Panc1 (cell line): ENCODE measurements at regions not wholly inside any gene's neighbourhood (a gene's known extent, or its start where the extent isn't known, plus 50 kb on each side); places are given as distances from the start of the nearest gene placed in this dataset.

Source experiments
- ATAC-seq: fragments of 200-7000 bp; cut with Tn5 transposase; 2 replicates; pipeline ENCODE4 v1.9.1; 2020; ENCODE audit warnings: mild to moderate bottlenecking, moderate library complexity
- BruUV-seq: library from RNA; stranded (reverse); fragments of 400-500 nt; replicated peaks from 2 replicates; lab custom pipeline; 2021; lab: Mats Ljungman, UMichigan
- CTCF ChIA-PET: fragments of 300-600 bp; sonication (Branson Sonifier 250); formaldehyde crosslinking; loops from one replicate; lab custom pipeline; 2022; ENCODE audit warnings: antibody characterized with exemption; lab: Charles Lee
- POLR2A ChIA-PET: fragments of 300-600 bp; sonication (Branson Sonifier 250); formaldehyde crosslinking; loops from one replicate; lab custom pipeline; 2022; ENCODE audit warnings: antibody characterized with exemption; lab: Charles Lee
- DNase-seq: peaks from one replicate; pipeline ENCODE4 v3.0.0-alpha.2; 2010; ENCODE audit warnings: low read depth, low spot score
- H3K27ac ChIP-seq: 2 replicates; pipeline ENCODE4 v1.5.1; 2011; ENCODE audit warnings: mild to moderate bottlenecking, low read length, inconsistent platforms
- H3K27me3 ChIP-seq: fragments of 200-500 bp; sonication (Bioruptor generic); 2 replicates; pipeline ENCODE4 v1.6.0; 2014; ENCODE audit warnings: low read length, inconsistent platforms; ENCODE audit not compliant: control insufficient read depth, insufficient read depth
- H3K36me3 ChIP-seq: fragments of 200-500 bp; sonication (Bioruptor generic); 2 replicates; pipeline ENCODE4 v1.5.1; 2014; ENCODE audit warnings: inconsistent platforms, mild to moderate bottlenecking, low read length, moderate library complexity; ENCODE audit not compliant: control insufficient read depth, insufficient read depth
- H3K4me1 ChIP-seq: 2 replicates; pipeline ENCODE4 v1.5.1; 2011; ENCODE audit warnings: inconsistent platforms, mild to moderate bottlenecking, low read length, moderate library complexity; ENCODE audit not compliant: control insufficient read depth, insufficient read depth
- H3K4me3 ChIP-seq, 2 experiments: 2 replicates each; pipeline ENCODE4 v1.5.1; 2011 to 2012; ENCODE audit warnings: low read depth in 2 of 2, low read length in 2 of 2, mild to moderate bottlenecking in 2 of 2, inconsistent platforms in 1 of 2, moderate library complexity in 1 of 2
- H3K9me3 ChIP-seq: fragments of 200-500 bp; sonication (Bioruptor generic); 2 replicates; pipeline ENCODE4 v1.5.1; 2014; ENCODE audit warnings: low read depth, mild to moderate bottlenecking, inconsistent platforms, low read length, moderate library complexity; ENCODE audit not compliant: control insufficient read depth, insufficient read depth
- CTCF ChIP-seq: fragments of 450-650 bp; IDR thresholded peaks from 2 replicates; pipeline ENCODE4 v1.5.1; 2017; ENCODE audit warnings: mild to moderate bottlenecking
- POLR2AphosphoS5 ChIP-seq: IDR thresholded peaks from 2 replicates; pipeline ENCODE4 v1.6.1; 2012; ENCODE audit warnings: mild to moderate bottlenecking, low read depth, low read length, moderate library complexity
- REST ChIP-seq, 2 experiments: IDR thresholded peaks; 2 replicates each; pipeline ENCODE4 v1.6.1; 2011 to 2012; ENCODE audit warnings: low read depth in 2 of 2, control low read depth in 1 of 2, low read length in 1 of 2, mild to moderate bottlenecking in 1 of 2, moderate library complexity in 1 of 2; ENCODE audit not compliant: insufficient read depth in 1 of 2
- SIN3A ChIP-seq: IDR thresholded peaks from 2 replicates; pipeline ENCODE4 v1.6.1; 2012; ENCODE audit warnings: low read depth, mild to moderate bottlenecking, low read length, moderate library complexity, borderline replicate concordance; ENCODE audit not compliant: insufficient read depth
- TCF7L2 ChIP-seq: IDR thresholded peaks from 2 replicates; pipeline ENCODE4 v1.6.1; 2011; ENCODE audit warnings: mild to moderate bottlenecking, low read depth, low read length, inconsistent platforms
- in situ Hi-C: cut with HindIII; loops from 2 replicates; pipeline ENCODE4 v1.10.0; 2016; ENCODE audit warnings: low sequenced_read_pairs, low pct_unique_long_range_greater_than_20kb
- intact Hi-C: fragments of 100-400 bp; cut with micrococcal nuclease; formaldehyde crosslinking; loops from one replicate; pipeline ENCODE4 v1.10.0; 2022; ENCODE audit not compliant: unreplicated experiment

GRCh38 chr9:21558615-21559401 is 76.7 kb upstream of the IFNE start:
- ChIA-PET CTCF (no interaction called here), POLR2A (interaction anchor here (0.6 to 1.5 kb wide), 7 partner anchors 21 to 247 kb away, joined by 3 to 5 read pairs (median 4); no protein-coding TSS in a partner anchor)
- ATAC-seq (peak; percentile 42), DNase-seq (no peak)
- Histone ChIP-seq H3K4me3 (peak overlapping the region; percentile 74 to 76), H3K9me3 (no peaks in the 10 kb centered on the region), H3K4me1 (peaks cover 42% of the 10 kb centered on the region), H3K27ac (peak overlapping the region; percentile 99), H3K36me3 (peaks cover 10% of the 10 kb centered on the region), H3K27me3 (no peaks in the 10 kb centered on the region)
- in situ Hi-C loops (loop anchor here (10.0 kb wide), 1 partner anchor 116 kb away; no protein-coding TSS in a partner anchor), intact Hi-C loops (loop anchor here (10.0 kb wide), 1 partner anchor 54 kb away; no protein-coding TSS in a partner anchor)
- BruUV-seq, result no TSS peak
- TF ChIP-seq REST (IDR thresholded peaks at IDR 0.05; ENCODE audit: insufficient read depth in 1 of 2, low read depth in 2 of 2, low read length in 1 of 2) (no peak), TCF7L2 (peak; percentile 95), POLR2AphosphoS5 (0 out of 2 replicates have a peak, but pooled peaks have one; percentile 42), CTCF (no peak), SIN3A (peak; percentile 79; the same call in 1 of the 2 replicates)

- intact Hi-C loops, result loop anchor here (1.0 to 10.0 kb wide), 2 partner anchors 55 to 230 kb away; no protein-coding TSS in a partner anchor
- H3K27ac ChIP-seq, result peak overlapping the region; percentile 99
- CTCF ChIA-PET, result interaction anchor here (0.7 kb wide), 1 partner anchor 18 kb away, joined by 3 read pairs; no protein-coding TSS in a partner anchor
- H3K4me1 ChIP-seq, result peaks cover 43% of the 10 kb centered on the region
- no peak for TF ChIP-seq POLR2AphosphoS5
- peak; percentile 23; the same call in 1 of the 2 replicates for TF ChIP-seq CTCF
- TF ChIP-seq SIN3A, result peak; percentile 32; the same call in 1 of the 2 replicates
- no peaks in the 10 kb centered on the region for H3K27me3 ChIP-seq
- peak; percentile 91 for ATAC-seq
- in situ Hi-C loops, result loop anchor here (10.0 kb wide), 1 partner anchor 115 kb away; no protein-coding TSS in a partner anchor
- peaks cover 9% of the 10 kb centered on the region for H3K36me3 ChIP-seq
- no TSS peak for BruUV-seq
- no peaks in the 10 kb centered on the region for H3K9me3 ChIP-seq
- no peak for DNase-seq
- peak overlapping the region; percentile 74 to 76 for H3K4me3 ChIP-seq
- POLR2A ChIA-PET, result interaction anchor here (0.6 to 1.1 kb wide), 5 partner anchors 20 to 143 kb away, joined by 3 to 5 read pairs (median 4); no protein-coding TSS in a partner anchor
Measured at GRCh38 chr9:21559402-21560280, 77.5 kb upstream of the IFNE start.
